ENCODE measurements at regions not wholly inside any gene's neighbourhood (a gene's known extent, or its start where the extent isn't known, plus 50 kb on each side); places are given as distances from the start of the nearest gene placed in this dataset.

DNA sequence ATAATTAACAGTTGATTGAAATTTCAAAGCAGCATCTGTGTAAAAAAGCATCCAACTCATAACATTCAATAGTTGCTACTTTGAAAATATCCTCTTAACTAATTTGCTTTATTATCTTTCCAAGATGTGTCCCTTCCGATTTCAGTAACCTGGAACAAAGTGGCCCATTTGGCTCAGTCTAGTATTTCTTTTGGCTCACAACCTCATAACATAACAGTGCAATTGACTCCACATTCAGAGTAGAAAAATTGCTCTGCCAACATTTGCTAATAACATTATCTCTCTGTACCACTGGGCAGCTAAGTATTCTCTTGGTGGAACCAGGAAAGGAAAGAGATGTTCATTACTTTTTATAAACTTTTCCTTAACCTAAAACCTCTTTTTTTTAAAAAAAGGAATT lies 571.1 kb upstream of the ARGLU1 start:
- no peak for DNase-seq

DNA sequence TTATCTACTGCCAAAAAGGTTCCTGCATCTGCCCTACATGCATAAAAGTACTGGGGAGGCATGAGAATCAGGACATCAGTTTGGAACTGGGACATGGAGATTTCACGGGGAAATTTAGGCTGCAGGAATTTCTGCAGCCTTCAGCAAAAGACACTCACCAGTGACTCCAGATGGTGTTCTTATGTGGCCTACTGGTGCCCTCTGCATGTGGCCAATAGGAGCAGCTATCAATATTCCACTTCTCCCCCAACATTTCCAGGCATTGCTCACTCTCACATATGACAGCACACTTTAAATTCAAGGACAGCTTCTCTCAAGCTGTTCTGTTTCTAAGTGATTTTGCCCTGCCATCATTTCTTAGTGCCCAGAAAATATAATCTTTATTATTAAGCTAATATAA lies 570.5 kb upstream of the ARGLU1 start:
- DNase-seq = no peak

DNA sequence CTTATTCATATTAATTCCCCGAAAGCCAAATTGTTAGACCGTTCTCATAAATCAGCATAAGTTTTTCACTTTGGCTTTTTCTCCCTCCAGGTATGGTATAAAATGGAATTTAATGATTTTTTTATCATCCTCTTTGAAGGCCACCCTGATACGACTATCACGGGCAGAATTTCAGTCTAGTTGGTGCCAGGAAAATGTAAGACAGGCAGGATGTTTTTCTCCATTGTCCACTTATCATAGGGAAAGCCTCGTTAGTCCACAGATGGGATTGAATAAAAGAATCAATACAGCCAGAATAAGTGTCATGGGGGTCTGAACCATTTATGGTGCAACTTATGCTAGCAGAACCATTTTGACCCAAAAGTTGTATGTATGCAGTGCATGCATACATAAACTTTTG lies 566.0 kb upstream of the ARGLU1 start:
- DNase-seq = no peak

DNA sequence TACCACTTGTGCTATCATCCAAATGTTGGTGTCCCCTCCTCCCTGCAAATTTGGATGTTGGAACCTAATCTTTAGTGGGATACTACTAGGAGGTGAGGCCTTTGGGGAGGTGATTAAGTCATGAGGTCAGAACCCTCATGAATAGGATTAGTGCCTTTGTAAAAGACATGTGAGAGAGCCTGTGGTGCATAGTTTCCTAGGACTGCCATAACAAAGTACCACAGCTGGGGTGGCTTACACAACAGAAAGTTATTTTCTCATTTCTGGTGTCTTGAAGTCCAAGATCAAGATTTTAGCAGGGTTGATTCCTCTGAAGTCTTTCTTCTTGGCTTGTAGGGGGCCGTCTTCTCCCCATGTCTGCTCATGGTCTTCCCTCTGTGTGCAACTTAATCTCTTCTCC lies 562.6 kb upstream of the ARGLU1 start:
- no peak for DNase-seq

DNA sequence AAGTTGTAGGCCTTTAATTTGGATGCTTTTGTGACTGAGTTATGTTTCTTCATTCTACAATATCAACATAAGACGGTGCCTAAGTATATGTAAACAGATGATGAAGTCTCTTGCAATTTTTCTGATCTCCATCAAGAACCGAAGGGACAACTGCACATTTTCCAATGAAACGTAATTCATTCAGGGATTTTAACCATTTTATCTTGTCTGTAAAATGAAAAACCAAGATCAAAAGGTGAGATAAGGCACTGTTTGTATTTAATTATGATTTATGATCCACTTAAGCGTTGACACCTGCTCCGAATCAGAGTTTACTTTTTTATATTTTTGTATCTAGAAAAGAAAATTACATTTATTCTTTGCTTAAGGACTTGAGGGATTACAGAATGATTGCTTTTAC lies 556.8 kb upstream of the ARGLU1 start:
- no peak for DNase-seq

DNA sequence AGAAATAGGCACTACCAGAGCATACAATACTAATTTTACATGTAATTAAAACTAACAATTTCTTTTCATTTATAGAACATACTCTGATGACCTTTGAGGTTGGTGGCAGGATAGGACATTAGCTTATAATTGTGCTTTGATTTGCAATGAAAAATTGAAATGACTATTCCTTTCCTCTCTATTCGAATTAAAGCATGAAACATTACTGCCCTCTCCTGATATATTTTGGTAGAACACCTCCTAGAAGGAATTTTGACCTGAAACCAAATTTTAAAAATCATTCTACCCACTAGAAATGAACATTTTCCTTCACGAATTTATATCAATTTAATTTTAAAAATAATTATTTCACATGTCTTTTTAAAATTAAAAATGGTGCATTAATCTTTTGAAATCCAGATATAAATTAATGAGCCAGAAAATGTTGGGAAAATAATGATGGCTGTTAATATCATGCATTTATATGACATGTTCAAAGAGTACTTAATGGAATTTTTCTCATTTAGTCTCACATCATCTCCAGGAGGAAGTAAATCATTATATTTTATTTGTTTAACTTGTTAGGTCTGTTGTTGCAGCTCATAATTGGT lies 556.3 kb upstream of the ARGLU1 start:
- no peak for DNase-seq

DNA sequence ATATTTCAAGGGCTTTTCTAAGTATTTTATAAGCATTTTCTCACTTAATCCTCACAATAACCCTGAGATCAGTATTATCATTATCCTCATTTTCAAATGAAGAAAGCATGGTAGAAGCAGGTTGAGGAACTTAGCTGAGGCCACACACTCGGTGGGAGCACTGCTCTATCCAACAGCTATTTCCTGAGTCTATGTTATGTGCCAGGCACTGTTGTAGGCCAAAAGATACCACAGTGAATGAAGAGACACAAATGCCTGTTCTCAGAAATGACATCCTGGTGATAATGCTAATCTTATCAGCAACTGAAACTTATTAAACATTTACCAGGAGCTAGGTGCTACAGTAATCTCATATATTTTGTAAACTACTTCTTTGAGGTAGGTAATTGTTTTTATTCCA lies 553.9 kb upstream of the ARGLU1 start:
- DNase-seq = no peak

DNA sequence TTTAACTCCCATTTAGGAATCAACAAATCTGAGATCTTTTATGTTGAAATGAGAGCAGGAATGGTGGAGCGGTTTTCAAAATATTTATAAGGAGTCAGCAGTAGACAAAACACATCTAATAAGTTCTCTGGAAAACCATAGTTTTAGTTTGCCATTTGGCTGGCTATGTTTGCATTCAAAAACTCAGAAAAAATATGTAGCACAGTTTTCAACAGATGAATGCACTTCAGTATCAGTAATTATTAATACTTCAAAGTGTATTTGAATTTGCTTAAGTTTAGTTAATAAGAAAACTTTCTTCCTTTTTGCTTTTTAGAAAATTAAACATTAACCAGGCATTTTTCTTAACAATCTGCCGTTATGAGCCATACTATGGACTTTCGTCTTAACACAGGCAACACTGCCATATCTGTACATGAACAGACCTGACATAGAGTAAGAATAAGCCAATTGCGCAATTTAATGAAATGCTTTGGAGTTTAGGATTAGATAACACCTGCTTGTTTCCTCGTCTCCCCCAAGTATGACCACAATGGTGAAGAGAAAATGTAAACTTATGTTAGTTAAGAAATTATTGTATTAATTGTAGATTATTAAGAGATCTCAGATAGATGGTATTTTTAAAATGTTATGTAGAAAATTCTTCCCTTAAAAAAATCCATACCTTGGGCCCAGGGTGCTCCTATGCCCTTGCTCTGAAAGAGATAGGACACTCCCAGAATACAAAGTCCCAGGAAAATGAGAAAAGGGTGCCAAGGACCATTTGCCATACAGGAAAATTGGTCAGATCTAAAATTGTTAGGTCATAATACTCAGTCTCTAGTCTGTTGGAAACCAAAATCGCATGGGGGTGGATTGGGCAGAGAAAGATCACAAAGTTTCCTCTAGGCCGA lies 552.3 kb upstream of the ARGLU1 start:
- no peak for DNase-seq

DNA sequence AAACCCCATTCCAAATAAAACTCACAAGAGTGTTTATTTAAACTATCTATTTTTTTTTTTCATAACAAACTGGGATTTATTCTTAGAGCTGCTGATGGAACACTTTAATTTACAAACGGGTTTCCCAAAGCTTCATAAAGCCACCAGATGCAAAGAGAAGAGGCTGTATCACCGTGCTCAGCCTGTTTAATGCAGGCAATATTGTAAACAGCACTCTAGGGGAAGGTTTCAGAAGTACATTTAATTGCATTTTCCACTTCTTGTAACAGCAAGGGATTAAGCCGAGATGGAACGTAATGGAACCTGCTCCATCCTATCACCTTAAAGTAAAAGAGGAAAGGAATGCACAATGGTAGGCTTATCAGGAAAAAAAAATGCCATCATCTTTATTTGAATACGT lies 550.6 kb upstream of the ARGLU1 start:
- DNase-seq = no peak

DNA sequence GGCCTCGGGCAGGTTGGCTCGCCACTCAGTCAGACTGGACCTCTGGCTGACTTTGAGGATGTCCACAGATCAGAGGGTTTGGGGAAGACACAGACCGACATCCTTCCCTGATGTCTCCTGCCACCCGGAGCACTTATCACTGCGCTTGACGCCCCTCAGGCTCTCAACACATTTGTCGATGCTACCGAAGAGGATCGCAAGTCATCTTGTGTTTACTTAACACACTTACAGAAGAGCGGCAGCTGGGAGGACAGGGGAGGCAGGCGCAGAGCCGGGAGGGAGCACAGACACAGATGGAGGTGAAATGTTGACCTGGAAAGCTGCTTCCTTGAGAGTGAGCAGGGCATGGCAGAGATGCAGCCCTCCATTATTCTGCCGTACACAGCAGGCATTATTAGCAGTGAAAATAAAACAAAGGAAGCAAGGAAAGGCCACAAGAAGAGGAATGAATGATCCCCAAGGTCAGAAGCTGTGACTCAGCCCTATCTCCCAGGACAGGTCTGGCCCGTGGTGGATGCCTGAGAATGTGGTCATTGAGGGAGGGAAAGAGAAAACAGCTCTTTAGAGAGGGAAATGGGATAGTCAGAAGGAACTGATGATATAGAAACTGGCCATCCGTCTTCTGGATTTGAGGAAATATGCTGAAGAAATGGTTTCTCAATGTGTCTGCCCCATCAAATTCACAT lies 549.5 kb upstream of the ARGLU1 start:
- no peak for DNase-seq

DNA sequence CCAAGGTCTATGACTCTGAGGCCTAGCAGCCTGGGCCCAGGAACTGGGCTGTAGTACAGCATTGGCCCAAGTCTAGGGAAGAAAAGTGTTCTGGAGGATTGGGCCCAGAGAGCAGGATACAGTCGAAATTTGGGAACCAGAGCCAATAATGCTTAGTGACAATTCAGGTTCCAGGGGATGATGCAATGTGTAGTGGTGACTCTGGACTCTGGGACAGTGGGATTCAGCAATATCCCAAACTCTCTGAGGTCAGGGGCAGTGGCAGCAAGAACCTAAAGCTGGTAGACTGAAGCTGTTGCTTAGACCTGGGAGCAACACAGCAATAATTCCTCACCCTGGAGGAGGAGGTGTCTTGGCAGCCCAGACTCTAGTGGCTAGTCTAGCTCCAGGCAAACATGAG lies 545.5 kb upstream of the ARGLU1 start:
- DNase-seq = no peak

DNA sequence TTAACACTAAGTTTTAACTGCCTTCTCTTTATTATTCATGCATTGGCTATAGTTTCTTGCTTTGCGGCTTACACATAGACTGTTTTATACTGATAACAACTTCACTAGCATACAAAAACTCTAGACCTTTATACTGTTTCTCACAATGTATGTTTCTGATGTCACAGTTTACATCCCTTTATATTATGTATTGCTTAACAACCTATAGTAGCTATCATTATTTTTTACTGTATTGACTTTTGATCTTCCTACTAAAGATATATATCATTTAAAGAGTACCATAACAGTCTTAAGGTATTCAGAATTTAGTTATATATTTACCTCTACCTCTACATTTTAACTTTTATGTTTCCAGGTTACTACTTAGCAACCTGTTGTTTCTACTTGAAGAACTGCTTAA lies 543.3 kb upstream of the ARGLU1 start:
- DNase-seq = no peak

DNA sequence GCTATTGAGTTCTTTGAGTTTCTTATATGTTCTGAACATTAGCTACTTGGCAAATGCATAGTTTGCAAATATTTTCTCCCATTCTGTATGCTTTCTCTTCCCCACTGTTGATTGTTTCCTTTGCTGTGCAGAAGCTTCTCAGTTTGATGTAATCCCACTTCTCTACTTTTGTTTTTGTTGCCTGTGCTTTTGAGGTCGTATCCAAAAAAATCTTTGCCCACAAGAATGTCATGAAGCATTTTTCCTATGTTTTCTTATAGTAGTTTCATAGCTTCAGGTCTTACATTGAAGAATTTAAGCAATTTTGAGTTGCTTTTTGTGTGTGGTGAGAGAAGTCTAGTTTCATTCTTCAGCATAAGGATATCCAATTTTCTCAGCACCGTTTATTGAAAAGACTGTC lies 536.7 kb upstream of the ARGLU1 start:
- DNase-seq = no peak

DNA sequence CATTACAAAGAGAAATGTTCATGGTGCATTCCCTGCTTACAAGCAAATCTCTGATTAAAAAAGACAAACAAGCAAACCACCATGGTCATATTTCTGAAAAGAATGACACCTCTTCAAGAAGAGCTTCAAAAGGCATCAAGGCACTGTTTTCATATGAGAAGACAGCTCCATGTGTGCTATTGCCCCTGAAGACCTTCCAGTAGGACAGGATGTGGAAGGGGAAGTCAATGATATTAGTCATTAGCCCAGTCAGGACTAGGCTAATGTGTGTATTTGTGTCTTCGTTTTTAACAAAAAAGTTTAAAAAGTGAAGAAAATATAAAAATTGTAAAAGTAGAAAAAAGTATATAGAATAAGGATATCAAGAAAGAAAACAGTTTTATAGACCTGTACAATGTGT lies 534.7 kb upstream of the ARGLU1 start:
- DNase-seq = no peak

DNA sequence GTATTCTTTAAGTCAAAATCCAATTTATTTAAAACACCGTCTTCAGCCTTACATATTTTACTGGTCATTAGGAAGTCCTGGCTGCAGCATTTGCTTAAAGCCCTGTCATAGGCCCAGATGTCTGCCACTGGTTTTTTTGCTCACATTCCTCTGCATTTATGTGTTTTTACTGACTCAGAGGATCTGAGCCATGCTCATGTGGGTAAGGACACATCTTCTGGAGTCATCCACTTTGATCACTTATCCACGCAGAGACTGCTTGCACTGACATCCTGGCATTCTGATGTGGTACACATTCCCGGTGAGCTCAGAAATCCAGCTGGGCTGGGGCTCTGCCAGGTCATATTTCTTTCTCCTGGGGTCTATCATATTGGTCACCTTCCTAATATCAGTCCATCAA lies 531.7 kb upstream of the ARGLU1 start:
- no peak for DNase-seq

DNA sequence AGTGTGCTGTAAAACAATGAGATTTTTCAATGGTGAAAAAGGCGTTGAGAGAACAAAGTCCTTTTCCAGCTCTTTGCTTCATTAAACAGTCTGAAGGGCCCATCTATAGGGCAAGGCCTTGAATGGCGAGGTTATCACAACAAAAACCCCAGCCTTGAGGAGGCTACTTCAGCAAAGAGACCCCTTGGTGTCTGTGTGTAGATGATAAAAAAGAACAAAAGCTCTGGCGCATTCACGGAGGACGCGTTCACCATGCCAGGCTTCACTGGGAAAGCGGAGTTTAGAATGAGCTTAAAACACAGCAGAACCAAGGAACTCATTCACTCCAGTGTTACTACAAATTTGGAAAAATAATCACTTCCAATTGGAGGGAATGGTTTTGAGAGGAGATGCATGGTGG lies 530.0 kb upstream of the ARGLU1 start:
- no peak for DNase-seq

DNA sequence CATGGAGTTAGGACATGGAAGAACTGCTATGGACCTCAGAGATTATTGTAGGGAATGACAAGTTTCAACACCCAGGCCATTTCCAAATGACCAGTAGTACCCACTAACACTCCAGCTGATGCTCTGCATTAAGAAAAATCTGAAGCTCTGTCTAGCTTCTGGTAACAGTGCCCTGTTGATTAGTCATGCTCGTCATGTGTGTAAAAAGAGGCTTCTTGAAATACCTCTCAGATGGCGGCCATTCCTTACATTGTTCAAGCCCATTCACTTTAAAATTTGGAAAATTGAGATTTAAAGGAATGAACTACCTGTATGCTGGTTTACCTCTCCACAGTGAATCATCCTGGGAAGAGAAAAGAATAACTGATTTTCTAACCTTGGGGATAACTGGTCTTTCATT lies 527.9 kb upstream of the ARGLU1 start:
- DNase-seq = no peak

DNA sequence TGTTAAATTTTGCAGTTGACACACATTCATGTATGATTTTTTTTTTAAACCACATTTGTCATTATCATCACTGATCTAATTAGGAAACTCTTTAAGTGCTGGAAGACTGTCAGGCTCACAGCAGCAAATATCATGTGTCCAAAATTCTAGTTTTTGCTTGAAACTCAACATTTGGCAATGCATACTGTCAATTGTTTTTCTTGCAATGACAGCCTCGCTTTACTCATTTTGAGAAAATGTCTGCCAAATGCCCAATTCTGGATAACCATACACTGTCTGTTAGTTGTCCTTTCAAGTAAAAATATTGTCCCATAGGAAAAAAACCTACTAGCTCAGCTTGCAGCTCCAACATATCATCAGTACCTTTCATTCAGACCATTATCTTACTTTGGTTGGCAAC lies 523.9 kb upstream of the ARGLU1 start:
- no peak for DNase-seq

DNA sequence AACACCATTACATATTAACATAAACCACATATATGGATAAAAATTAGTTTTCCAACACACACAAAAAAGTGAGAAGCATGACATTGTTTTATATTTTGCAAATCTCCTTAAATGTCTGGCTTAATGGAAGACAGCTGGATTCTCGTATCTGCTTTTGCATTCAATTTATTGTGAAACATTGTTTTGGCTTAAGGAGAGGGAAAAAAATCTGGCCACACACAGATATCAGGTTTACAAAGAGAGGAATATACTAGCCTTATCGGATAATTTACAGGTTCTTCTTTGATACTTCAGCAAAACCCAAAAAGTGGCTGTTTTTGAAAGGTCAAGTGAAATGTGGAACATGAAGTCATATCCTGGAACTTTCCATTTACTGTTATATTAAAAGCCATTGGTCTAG lies 523.5 kb upstream of the ARGLU1 start:
- no peak for DNase-seq

DNA sequence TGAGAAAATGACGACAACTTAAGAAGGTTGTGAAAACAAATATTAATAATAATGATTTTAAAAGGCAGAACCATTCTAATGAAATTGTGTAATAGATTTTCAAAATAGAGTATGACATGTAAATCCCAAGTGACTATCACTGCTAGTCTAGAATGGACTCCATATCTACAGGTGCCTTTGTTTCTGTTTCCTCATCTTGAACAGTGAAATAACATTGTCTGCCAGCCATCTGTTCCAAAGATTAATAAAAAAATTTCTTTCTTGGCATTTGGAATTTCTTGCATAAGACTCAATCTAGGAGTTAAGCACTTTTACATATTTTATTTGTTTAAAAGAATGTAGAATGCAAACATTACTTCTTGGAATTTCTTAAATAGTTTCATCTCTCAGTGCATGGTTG lies 520.1 kb upstream of the ARGLU1 start:
- DNase-seq = no peak

DNA sequence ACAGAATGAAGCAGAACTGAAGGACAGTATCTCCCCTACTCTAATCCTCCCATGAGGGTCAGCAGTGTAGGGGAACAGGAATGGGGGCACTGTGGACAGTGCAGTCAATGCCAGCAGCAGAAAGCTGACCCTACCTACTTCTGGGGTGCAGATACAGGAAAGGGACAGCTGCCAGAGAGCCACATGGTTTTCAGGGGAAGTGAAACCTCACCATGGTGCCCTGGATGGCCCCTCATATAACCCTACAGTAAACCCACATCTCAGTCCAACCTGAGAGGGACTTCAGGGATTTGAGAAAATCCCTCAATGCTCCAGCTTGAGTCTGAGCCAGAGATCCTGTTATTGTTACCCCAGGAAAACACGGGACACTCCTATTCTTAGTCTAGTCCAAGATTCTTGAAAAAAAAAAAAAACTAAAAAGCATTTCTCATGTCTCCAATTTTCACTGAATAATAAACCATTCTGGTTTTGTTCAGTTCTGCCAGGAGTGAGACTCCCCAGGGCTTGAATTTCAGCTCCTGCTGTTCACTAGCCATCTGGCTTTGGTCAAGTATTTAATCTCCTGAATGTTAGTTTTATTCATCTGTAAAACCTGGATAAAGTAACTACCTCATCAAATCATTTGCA lies 511.6 kb upstream of the ARGLU1 start:
- no peak for DNase-seq

DNA sequence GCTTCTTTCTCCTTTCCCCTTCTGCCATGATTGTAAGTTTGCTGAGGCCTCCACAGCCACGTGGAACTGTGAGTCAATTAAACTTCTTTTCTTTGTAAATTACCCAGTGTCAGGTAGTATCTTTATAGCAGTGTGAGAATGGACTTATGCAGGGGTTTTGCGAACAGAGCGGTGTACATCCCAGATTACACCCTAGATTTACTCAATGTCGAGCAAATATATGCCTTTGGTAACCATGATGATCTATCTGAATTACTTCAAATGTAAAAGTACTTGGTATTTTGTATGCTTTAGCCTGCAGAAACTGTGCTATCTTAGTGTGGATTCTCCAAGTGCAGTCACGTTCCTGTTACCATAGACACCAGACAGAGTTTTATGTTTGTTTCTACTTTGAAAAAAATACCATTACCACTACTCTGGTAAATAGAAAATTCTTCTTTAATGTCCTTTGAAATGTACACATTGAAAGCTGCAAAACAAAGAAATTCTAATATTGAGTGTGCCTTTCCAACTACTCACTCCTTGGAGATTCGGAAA lies 510.4 kb upstream of the ARGLU1 start:
- DNase-seq = no peak

DNA sequence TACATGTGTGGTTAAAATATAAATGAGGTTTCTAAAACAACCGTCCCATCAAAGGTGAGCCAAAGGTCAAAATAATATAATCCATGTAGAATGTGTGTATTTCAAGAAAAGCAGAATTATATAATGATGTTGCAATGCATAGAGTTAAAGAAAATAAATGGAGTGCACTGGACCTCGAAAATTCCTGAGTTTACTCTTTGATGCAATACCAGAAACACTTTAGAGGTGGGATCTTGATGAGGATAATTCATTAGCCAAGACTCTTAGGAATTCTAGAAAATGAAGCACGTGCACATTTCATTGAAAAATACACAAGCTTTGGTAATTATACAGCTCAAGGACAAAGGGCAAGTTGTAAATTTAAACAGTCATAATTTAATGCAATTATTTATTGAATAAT lies 508.9 kb upstream of the ARGLU1 start:
- DNase-seq = no peak

DNA sequence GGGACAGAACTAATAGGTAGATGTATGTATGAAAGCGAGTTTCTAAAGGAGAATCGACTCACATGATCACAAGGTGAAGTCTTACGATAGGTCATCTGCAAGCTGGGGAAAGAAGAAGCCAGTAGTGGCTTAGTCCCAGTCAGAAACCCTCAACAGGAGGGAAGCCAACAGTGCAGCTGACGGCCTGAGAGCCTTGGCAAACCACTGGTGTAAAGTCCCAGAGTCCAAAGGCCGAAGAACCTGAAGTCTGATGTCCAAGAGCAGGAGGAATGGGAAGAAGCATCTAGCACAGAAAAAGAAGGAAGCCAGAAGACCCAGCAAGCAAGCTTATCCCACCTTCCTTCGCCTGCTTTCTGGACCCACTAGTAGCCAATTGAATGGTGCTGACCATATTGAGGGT lies 507.6 kb upstream of the ARGLU1 start:
- no peak for DNase-seq

All from CD4-positive, alpha-beta T cell treated with Interleukin-10 for 1 hour (primary cell).